ENCODE measurements at regions not wholly inside any gene's neighbourhood (a gene's known extent, or its start where the extent isn't known, plus 50 kb on each side); places are given as distances from the start of the nearest gene placed in this dataset.
"Not testable (repeated sequence)": the region's sequence is repeated elsewhere in the genome, so short reads cannot be mapped to it uniquely, and the experiment has no call there.

DNA sequence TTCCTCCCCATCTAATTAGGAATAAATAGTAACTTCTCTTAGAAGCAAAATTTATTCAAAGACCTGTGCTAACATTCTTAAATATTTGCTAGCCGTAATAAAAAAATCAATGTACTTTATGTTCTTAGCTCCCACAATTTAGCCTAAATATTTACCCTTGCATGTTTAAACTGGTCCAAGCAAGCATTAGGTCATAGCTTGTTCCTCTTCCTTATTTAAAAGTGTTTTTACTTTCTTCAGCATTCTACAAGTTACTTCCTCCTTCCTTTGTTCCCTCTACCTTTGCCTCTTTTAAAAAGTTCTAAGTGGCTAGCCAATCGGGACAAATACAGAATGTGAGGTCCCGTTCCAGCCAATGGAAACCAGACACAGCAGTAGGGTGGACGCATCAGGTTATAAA is 172.9 kb upstream of the MBL2 start:
- TF ChIP-seq, protein P1, sequence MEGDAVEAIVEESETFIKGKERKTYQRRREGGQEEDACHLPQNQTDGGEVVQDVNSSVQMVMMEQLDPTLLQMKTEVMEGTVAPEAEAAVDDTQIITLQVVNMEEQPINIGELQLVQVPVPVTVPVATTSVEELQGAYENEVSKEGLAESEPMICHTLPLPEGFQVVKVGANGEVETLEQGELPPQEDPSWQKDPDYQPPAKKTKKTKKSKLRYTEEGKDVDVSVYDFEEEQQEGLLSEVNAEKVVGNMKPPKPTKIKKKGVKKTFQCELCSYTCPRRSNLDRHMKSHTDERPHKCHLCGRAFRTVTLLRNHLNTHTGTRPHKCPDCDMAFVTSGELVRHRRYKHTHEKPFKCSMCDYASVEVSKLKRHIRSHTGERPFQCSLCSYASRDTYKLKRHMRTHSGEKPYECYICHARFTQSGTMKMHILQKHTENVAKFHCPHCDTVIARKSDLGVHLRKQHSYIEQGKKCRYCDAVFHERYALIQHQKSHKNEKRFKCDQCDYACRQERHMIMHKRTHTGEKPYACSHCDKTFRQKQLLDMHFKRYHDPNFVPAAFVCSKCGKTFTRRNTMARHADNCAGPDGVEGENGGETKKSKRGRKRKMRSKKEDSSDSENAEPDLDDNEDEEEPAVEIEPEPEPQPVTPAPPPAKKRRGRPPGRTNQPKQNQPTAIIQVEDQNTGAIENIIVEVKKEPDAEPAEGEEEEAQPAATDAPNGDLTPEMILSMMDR (IDR thresholded peaks at IDR 0.05 in 8 of 11, conservative IDR thresholded peaks at IDR 0.05 in 3 of 11) = not testable (repeated sequence)
- TF ChIP-seq POLR2AphosphoS5, POLR2A (IDR thresholded peaks at IDR 0.05): not testable (repeated sequence)
